Glutamatergic neuron (in vitro differentiated cells): ENCODE measurements at regions not wholly inside any gene's neighbourhood (a gene's known extent, or its start where the extent isn't known, plus 50 kb on each side); places are given as distances from the start of the nearest gene placed in this dataset.
A peak's percentile ranks its signal among the peaks of the same experiment; 100 is the strongest.

Experiments used
- DNase-seq: peaks from one replicate; pipeline ENCODE4 v3.0.0; 2022
- H3K27ac Mint-ChIP-seq: one replicate; pipeline ENCODE4 v1.8.0; 2020; ENCODE audit warnings: mild to moderate bottlenecking, mixed read lengths, inconsistent platforms; ENCODE audit not compliant: unreplicated experiment
- H3K27me3 Mint-ChIP-seq: one replicate; pipeline ENCODE4 v1.8.0; 2020; ENCODE audit warnings: mild to moderate bottlenecking, moderate library complexity, mixed read lengths, inconsistent platforms; ENCODE audit not compliant: unreplicated experiment
- H3K36me3 Mint-ChIP-seq: one replicate; pipeline ENCODE4 v1.8.0; 2020; ENCODE audit warnings: mild to moderate bottlenecking, mixed read lengths, inconsistent platforms; ENCODE audit not compliant: unreplicated experiment
- H3K4me1 Mint-ChIP-seq: one replicate; pipeline ENCODE4 v1.8.0; 2020; ENCODE audit warnings: mild to moderate bottlenecking, low read depth, mixed read lengths, inconsistent platforms; ENCODE audit not compliant: unreplicated experiment
- H3K4me3 Mint-ChIP-seq: one replicate; pipeline ENCODE4 v1.8.0; 2020; ENCODE audit warnings: mild to moderate bottlenecking, mixed read lengths, inconsistent platforms; ENCODE audit not compliant: unreplicated experiment
- H3K9me3 Mint-ChIP-seq: one replicate; pipeline ENCODE4 v1.8.0; 2020; ENCODE audit warnings: mild to moderate bottlenecking, moderate library complexity, mixed read lengths, inconsistent platforms; ENCODE audit not compliant: unreplicated experiment
- TF ChIP-seq, protein P1 (sequence below): fragments of 200-600 bp; sonication (generic); IDR thresholded peaks from one replicate; pipeline ENCODE4 v1.5.0; 2021; ENCODE audit not compliant: partially characterized antibody, unreplicated experiment

DNA sequence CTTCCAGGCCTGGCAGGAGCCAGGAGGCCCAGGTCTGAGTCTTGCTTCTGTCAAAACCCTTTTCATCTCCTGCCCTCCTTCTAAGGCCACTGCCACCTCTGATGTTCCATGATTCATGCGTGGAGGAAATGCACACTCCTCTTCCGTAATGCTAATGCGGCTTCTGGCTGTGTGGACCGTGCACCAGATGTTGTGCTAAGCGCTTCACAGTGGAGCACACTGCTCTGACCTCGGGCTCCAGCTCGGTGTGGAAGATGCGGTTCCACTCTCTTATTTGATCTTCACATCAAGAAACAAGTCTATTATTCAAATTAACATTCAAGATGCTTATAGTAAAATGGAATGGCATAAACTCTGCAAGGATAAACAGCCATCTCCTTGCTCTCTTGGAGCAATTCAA lies 629.2 kb downstream of the UQCRFS1 start:
- TF ChIP-seq, protein P1, sequence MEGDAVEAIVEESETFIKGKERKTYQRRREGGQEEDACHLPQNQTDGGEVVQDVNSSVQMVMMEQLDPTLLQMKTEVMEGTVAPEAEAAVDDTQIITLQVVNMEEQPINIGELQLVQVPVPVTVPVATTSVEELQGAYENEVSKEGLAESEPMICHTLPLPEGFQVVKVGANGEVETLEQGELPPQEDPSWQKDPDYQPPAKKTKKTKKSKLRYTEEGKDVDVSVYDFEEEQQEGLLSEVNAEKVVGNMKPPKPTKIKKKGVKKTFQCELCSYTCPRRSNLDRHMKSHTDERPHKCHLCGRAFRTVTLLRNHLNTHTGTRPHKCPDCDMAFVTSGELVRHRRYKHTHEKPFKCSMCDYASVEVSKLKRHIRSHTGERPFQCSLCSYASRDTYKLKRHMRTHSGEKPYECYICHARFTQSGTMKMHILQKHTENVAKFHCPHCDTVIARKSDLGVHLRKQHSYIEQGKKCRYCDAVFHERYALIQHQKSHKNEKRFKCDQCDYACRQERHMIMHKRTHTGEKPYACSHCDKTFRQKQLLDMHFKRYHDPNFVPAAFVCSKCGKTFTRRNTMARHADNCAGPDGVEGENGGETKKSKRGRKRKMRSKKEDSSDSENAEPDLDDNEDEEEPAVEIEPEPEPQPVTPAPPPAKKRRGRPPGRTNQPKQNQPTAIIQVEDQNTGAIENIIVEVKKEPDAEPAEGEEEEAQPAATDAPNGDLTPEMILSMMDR = no peak
- Mint-ChIP-seq H3K27ac (peak overlapping the region; percentile 67), H3K27me3 (peaks cover 9% of the 10 kb centered on the region), H3K4me3 (no peak overlapping the region), H3K36me3 (no peaks in the 10 kb centered on the region), H3K9me3 (peaks cover 6% of the 10 kb centered on the region), H3K4me1 (peaks cover 28% of the 10 kb centered on the region)
- no peak for DNase-seq

DNA sequence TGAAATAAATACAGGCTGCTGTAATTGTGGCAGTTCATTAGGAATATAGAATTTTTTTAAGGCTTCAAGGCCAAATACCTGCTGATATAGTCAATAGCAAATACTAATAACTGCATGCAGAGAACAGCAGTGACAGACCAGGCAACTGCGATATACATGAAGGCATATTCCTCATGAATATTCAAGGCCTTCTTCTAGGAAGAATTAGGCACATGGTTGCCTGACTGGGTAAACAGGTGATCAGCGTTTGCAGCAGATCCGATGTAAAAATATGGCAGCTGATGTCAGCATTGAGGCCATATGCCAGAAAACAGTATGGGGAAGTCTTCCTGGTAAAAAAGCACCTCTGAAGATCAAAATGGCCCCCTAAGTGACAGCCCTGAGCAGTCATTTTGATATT lies 629.7 kb downstream of the UQCRFS1 start:
- DNase-seq = no peak
- Mint-ChIP-seq H3K27me3 (peaks cover 9% of the 10 kb centered on the region), H3K36me3 (no peaks in the 10 kb centered on the region), H3K4me3 (no peak overlapping the region), H3K4me1 (peaks cover 28% of the 10 kb centered on the region), H3K27ac (peak overlapping the region; percentile 60), H3K9me3 (peaks cover 6% of the 10 kb centered on the region)
- TF ChIP-seq, protein P1 = no peak

DNA sequence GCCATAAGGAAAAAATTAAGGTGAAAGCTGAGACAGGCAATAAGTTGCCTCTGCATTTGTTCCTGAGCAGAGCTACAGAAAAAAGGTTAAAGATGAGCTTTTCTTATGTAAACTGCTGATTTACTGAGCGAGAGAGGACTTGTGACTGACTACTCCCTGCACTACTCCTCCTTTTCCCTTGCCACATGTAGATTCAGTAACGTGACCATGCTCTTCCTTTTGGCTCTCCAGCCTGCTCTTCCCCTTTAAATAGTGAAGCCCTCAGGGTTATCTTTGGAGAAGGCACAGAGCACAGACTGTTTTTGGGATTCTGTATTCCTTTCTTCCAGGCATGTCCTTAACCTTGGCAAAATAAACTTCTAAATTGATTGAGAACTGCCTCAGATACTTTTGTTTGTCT lies 630.2 kb downstream of the UQCRFS1 start:
- Mint-ChIP-seq H3K27ac (peak overlapping the region; percentile 60), H3K27me3 (peaks cover 9% of the 10 kb centered on the region), H3K4me3 (no peak overlapping the region), H3K4me1 (peaks cover 29% of the 10 kb centered on the region), H3K36me3 (no peaks in the 10 kb centered on the region), H3K9me3 (peaks cover 7% of the 10 kb centered on the region)
- TF ChIP-seq, protein P1 = no peak
- DNase-seq = no peak

DNA sequence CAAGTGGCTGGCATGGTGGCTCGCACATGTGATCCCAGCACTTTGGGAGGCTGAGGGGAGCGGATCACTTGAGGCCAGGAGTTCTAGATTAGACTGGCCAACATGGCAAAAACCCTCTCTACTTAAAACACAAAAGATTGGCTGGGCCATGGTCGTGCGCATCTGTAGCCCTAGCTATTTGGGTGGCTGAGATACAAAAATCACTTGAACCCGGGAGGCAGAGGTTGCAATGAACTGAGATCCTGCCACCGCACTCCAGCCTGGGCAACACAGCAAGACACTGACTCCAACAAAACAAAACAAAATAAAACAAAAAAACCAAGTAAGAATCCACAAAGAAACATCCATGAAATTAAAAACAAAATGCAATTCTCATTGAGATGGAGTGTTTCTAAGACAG lies 630.6 kb downstream of the UQCRFS1 start:
- no peak overlapping the region for H3K27ac Mint-ChIP-seq
- TF ChIP-seq, protein P1 = no peak
- H3K27me3 Mint-ChIP-seq = peaks cover 9% of the 10 kb centered on the region
- H3K4me1 Mint-ChIP-seq = peaks cover 33% of the 10 kb centered on the region
- H3K9me3 Mint-ChIP-seq = peaks cover 7% of the 10 kb centered on the region
- no peak for DNase-seq
- no peak overlapping the region for H3K4me3 Mint-ChIP-seq
- H3K36me3 Mint-ChIP-seq = no peaks in the 10 kb centered on the region

DNA sequence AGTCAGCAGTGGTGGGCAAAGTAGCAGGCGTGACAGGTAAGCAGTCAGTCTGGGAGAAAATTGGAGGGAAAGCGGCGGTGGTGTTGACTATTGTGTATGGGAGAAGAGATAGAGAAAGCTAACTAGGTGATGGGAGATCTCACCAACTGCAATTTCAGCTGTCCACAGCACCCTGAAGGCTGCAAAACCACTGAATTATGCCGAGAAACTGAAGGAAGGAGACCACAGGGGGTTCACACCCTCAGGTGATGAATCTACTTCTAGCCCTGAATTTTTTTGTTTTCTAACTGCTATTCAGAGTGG lies 631.5 kb downstream of the UQCRFS1 start:
- H3K9me3 Mint-ChIP-seq = peaks cover 7% of the 10 kb centered on the region
- H3K27me3 Mint-ChIP-seq = peaks cover 12% of the 10 kb centered on the region
- peaks cover 37% of the 10 kb centered on the region for H3K4me1 Mint-ChIP-seq
- H3K27ac Mint-ChIP-seq = no peak overlapping the region
- DNase-seq = no peak
- no peak overlapping the region for H3K4me3 Mint-ChIP-seq
- TF ChIP-seq, protein P1 = no peak
- H3K36me3 Mint-ChIP-seq = no peaks in the 10 kb centered on the region
